K562 (cell line): ENCODE measurements at regions not wholly inside any gene's neighbourhood (a gene's known extent, or its start where the extent isn't known, plus 50 kb on each side); places are given as distances from the start of the nearest gene placed in this dataset.

Experiments used
- GTF2E2 ChIP-seq: fragments of 200-800 bp; sonication (Bioruptor generic); IDR thresholded peaks from 2 replicates; pipeline ENCODE4 v1.6.1; 2016; ENCODE audit warnings: missing genetic modification characterization, missing compliant biosample characterization
- HDGF ChIP-seq: fragments of 450-650 bp; IDR thresholded peaks from 2 replicates; pipeline ENCODE4 v1.6.1; 2016
- HINFP ChIP-seq: fragments of 450-650 bp; conservative IDR thresholded peaks from 2 replicates; pipeline ENCODE4 v1.6.1; 2016; ENCODE audit warnings: missing genetic modification characterization, low read depth, mild to moderate bottlenecking, control low read depth, missing compliant biosample characterization
- MAFG ChIP-seq: fragments of 450-650 bp; conservative IDR thresholded peaks from 2 replicates; pipeline ENCODE4 v1.6.1; 2016; ENCODE audit warnings: missing genetic modification characterization, missing compliant biosample characterization
- MEF2D ChIP-seq: conservative IDR thresholded peaks from 2 replicates; pipeline ENCODE4 v1.6.1; 2016; ENCODE audit warnings: low read depth, missing genetic modification characterization, missing compliant biosample characterization
- MTA3 ChIP-seq: fragments of 450-650 bp; formaldehyde crosslinking; IDR thresholded peaks from 2 replicates; pipeline ENCODE4 v1.6.1; 2017; ENCODE audit warnings: mild to moderate bottlenecking, borderline replicate concordance
- SNAPC5 ChIP-seq: fragments of 250-450 bp; sonication (Bioruptor Pico); IDR thresholded peaks from 2 replicates; pipeline ENCODE4 v1.8.0; 2021; ENCODE audit warnings: moderate library complexity, mild to moderate bottlenecking, inconsistent platforms
- TEAD2 ChIP-seq: fragments of 450-650 bp; IDR thresholded peaks from 2 replicates; pipeline ENCODE4 v1.6.1; 2016; ENCODE audit warnings: missing genetic modification characterization, control low read depth, missing compliant biosample characterization
- YY1 ChIP-seq, 3 experiments: IDR thresholded peaks; 2 replicates each; pipeline ENCODE4 v1.6.1; 2011; ENCODE audit warnings: low read length in 2 of 3, mild to moderate bottlenecking in 2 of 3, moderate library complexity in 2 of 3, borderline replicate concordance in 1 of 3, control low read depth in 1 of 3, low read depth in 1 of 3; ENCODE audit not compliant: insufficient read depth in 3 of 3, insufficient replicate concordance in 2 of 3, control insufficient read depth in 1 of 3, insufficient read length in 1 of 3; ENCODE audit errors: extremely low read depth in 1 of 3
- ZFPM2 ChIP-seq: fragments of 250-450 bp; sonication (Bioruptor Pico); IDR thresholded peaks from 2 replicates; pipeline ENCODE4 v1.5.1; 2022; ENCODE audit warnings: mild to moderate bottlenecking
- ZNF511 ChIP-seq: sonication (generic); formaldehyde crosslinking; IDR thresholded peaks from 2 replicates; pipeline ENCODE4 v1.8.0; 2022; ENCODE audit warnings: mild to moderate bottlenecking, missing genetic modification reagents
- ZNF668 ChIP-seq: fragments of 250-450 bp; sonication (Bioruptor Pico); IDR thresholded peaks from 2 replicates; pipeline ENCODE4 v1.8.0; 2022; ENCODE audit warnings: mild to moderate bottlenecking, inconsistent platforms

GRCh38 chr12:130098301-130099005 is 63.8 kb upstream of the FZD10 start (continued):
- no peak for TF ChIP-seq YY1 (IDR thresholded peaks at IDR 0.05; ENCODE audit: borderline replicate concordance in 1 of 3, control insufficient read depth in 1 of 3, extremely low read depth in 1 of 3, insufficient read depth in 3 of 3, insufficient read length in 1 of 3, insufficient replicate concordance in 2 of 3, low read depth in 1 of 3, low read length in 2 of 3)
- TF ChIP-seq ZNF668, result no peak
- no peak for TF ChIP-seq MAFG (tag)
- TF ChIP-seq SNAPC5 (CRISPR knock-in tag), result no peak
- TF ChIP-seq HINFP (tag), result no peak
- TF ChIP-seq MEF2D (tag), result no peak
- no peak for TF ChIP-seq GTF2E2 (tag)
- no peak for TF ChIP-seq TEAD2 (tag)
- TF ChIP-seq MTA3, result no peak
- no peak for TF ChIP-seq ZFPM2 (CRISPR knock-in tag)
- TF ChIP-seq ZNF511, result no peak
- no peak for TF ChIP-seq HDGF
